A673 (cell line): ENCODE measurements at regions not wholly inside any gene's neighbourhood (a gene's known extent, or its start where the extent isn't known, plus 50 kb on each side); places are given as distances from the start of the nearest gene placed in this dataset.

ENCODE experiments used
- BruUV-seq: library from RNA; stranded (reverse); fragments of 400-500 nt; replicated peaks from 2 replicates; lab custom pipeline; 2021; lab: Mats Ljungman, UMichigan
- CTCF ChIA-PET: fragments of 300-600 bp; sonication (Branson Sonifier 250); formaldehyde crosslinking; loops from one replicate; lab custom pipeline; 2022; ENCODE audit warnings: antibody characterized with exemption; lab: Charles Lee
- POLR2A ChIA-PET: fragments of 300-600 bp; sonication (Branson Sonifier 250); formaldehyde crosslinking; loops from one replicate; lab custom pipeline; 2022; ENCODE audit warnings: antibody characterized with exemption; ENCODE audit not compliant: low non-redundant PET; lab: Charles Lee
- DNase-seq: peaks from one replicate; pipeline ENCODE4 v3.0.0-alpha.2; 2015; ENCODE audit warnings: low spot score
- H3K27ac ChIP-seq: fragments of 200-600 bp; sonication (generic); 2 replicates; pipeline ENCODE4 v1.5.1; 2016; ENCODE audit warnings: mixed run types, low read depth, mild to moderate bottlenecking, mixed read lengths, antibody characterized with exemption, low read length; ENCODE audit not compliant: poor library complexity, severe bottlenecking
- H3K27me3 ChIP-seq: fragments of 200-600 bp; sonication (generic); replicated peaks from 2 replicates; pipeline ENCODE4 v1.6.1; 2017; ENCODE audit warnings: mixed run types, low read depth, mild to moderate bottlenecking, mixed read lengths, antibody characterized with exemption, low read length; ENCODE audit not compliant: insufficient read depth, poor library complexity
- H3K36me3 ChIP-seq: fragments of 200-600 bp; sonication (generic); 2 replicates; pipeline ENCODE4 v1.6.1; 2016; ENCODE audit warnings: mixed run types, mild to moderate bottlenecking, mixed read lengths, antibody characterized with exemption, low read length; ENCODE audit not compliant: insufficient read depth, poor library complexity, severe bottlenecking
- H3K4me1 ChIP-seq: fragments of 200-600 bp; sonication (generic); 2 replicates; pipeline ENCODE4 v1.6.1; 2017; ENCODE audit warnings: mixed run types, mild to moderate bottlenecking, mixed read lengths, antibody characterized with exemption, low read length; ENCODE audit not compliant: insufficient read depth, poor library complexity, severe bottlenecking
- H3K4me3 ChIP-seq: fragments of 200-600 bp; sonication (generic); 2 replicates; pipeline ENCODE4 v1.5.1; 2016; ENCODE audit warnings: low read depth, mixed run types, mild to moderate bottlenecking, mixed read lengths, low read length; ENCODE audit not compliant: poor library complexity, severe bottlenecking
- H3K9me3 ChIP-seq: fragments of 200-600 bp; sonication (generic); 2 replicates; pipeline ENCODE4 v1.6.1; 2016; ENCODE audit warnings: mixed run types, low read depth, mild to moderate bottlenecking, mixed read lengths, antibody characterized with exemption, low read length; ENCODE audit not compliant: poor library complexity, severe bottlenecking
- CTCF ChIP-seq: fragments of 300-800, 200-600 bp; sonication (generic); conservative IDR thresholded peaks from 2 replicates; pipeline ENCODE4 v1.5.1; 2017; ENCODE audit warnings: low read depth, mild to moderate bottlenecking, antibody characterized with exemption, low read length, moderate library complexity, mixed read lengths
- EZH2 ChIP-seq: fragments of 200-600 bp; sonication (generic); IDR thresholded peaks from 2 replicates; pipeline ENCODE4 v1.6.1; 2017; ENCODE audit warnings: borderline replicate concordance, low read depth, mild to moderate bottlenecking, mixed read lengths, antibody characterized with exemption, low read length; ENCODE audit not compliant: poor library complexity, severe bottlenecking
- intact Hi-C: fragments of 100-400 bp; cut with micrococcal nuclease; formaldehyde crosslinking; loops from one replicate; pipeline ENCODE4 v1.10.0; 2022; ENCODE audit not compliant: unreplicated experiment

- TF ChIP-seq EZH2 (no peak), CTCF (no peak)
- Histone ChIP-seq H3K27ac (no peak overlapping the region), H3K9me3 (no peaks in the 10 kb centered on the region), H3K36me3 (no peaks in the 10 kb centered on the region), H3K4me1 (no peaks in the 10 kb centered on the region), H3K27me3 (no peaks in the 10 kb centered on the region), H3K4me3 (no peak overlapping the region)
- ChIA-PET POLR2A (no interaction called here), CTCF (no interaction called here)
- DNase-seq: no peak
- BruUV-seq: no TSS peak
- intact Hi-C loops: no loop called here
Observed at GRCh38 chr5:99878830-99879229, 656.3 kb upstream of the FAM174A start.

GRCh38 chr5:99866740-99867139 is 668.4 kb upstream of the FAM174A start:
- POLR2A ChIA-PET: no interaction called here

GRCh38 chr5:99865159-99865558 is 670.0 kb upstream of the FAM174A start:
- Histone ChIP-seq H3K36me3 (no peaks in the 10 kb centered on the region), H3K27me3 (no peaks in the 10 kb centered on the region), H3K27ac (no peak overlapping the region), H3K4me3 (no peak overlapping the region), H3K9me3 (no peaks in the 10 kb centered on the region), H3K4me1 (no peaks in the 10 kb centered on the region)
- ChIA-PET POLR2A (no interaction called here), CTCF (no interaction called here)
- no peak for DNase-seq
- TF ChIP-seq CTCF (no peak), EZH2 (no peak)
- intact Hi-C loops: no loop called here
- BruUV-seq: no TSS peak

More at GRCh38 chr5:99866740-99867139, 668.4 kb upstream of the FAM174A start:
- H3K4me1 ChIP-seq: no peaks in the 10 kb centered on the region
- DNase-seq: no peak
- peaks cover 6% of the 10 kb centered on the region for H3K9me3 ChIP-seq
- intact Hi-C loops: no loop called here
- H3K27ac ChIP-seq: no peak overlapping the region
- H3K4me3 ChIP-seq: no peak overlapping the region
- H3K36me3 ChIP-seq: no peaks in the 10 kb centered on the region
- no TSS peak for BruUV-seq
- no peaks in the 10 kb centered on the region for H3K27me3 ChIP-seq
- no peak for TF ChIP-seq EZH2
- no peak for TF ChIP-seq CTCF
- CTCF ChIA-PET: no interaction called here
